ENCODE measurements at regions not wholly inside any gene's neighbourhood (a gene's known extent, or its start where the extent isn't known, plus 50 kb on each side); places are given as distances from the start of the nearest gene placed in this dataset.

GRCh38 chr3:67704322-67704721 lies 49.9 kb upstream of the SUCLG2 start:
- no peak for TF ChIP-seq CTCF (conservative IDR thresholded peaks at IDR 0.05; ENCODE audit: low read depth, low read length)
- no peak for DNase-seq (ENCODE audit: low read depth)
- no peak overlapping the region for H3K4me3 ChIP-seq (ENCODE audit: low read depth, low read length)

Data from choroid plexus epithelial cell (primary cell).